Fibroblast of peridontal ligament (primary cell): ENCODE measurements at regions not wholly inside any gene's neighbourhood (a gene's known extent, or its start where the extent isn't known, plus 50 kb on each side); places are given as distances from the start of the nearest gene placed in this dataset.

Experiments
- DNase-seq: peaks from one replicate; pipeline ENCODE4 v3.0.0-alpha.2; 2010; ENCODE audit errors: extremely low read depth

GRCh38 chr13:90519157-90519556 is 828.3 kb upstream of the MIR17HG start:
- DNase-seq, result no peak

- no peak for DNase-seq
These were observed 820.8 kb upstream of the MIR17HG start for GRCh38 chr13:90526711-90527110.

DNA sequence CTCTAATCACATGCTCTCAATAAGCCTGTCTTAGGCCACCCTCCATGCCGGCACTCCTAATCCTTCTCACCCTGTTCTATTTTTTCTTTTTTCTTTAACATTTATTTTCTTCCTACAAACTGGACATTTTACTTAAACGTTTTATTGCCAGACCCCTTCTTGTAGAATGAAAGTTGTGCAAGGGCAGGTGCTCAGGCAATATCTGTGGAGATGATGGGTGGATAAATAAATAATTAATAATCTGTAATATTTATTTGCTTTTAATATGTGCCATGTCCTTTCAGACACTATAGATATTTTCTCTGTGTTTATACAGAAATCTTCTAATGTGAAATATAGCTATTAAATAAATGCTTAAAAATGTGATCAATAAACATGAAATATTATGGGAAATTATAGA is 815.7 kb upstream of the MIR17HG start:
- no peak for DNase-seq

- no peak for DNase-seq
These were observed 814.5 kb upstream of the MIR17HG start for GRCh38 chr13:90532861-90533492.

GRCh38 chr13:90533866-90534265 is 813.6 kb upstream of the MIR17HG start:
- no peak for DNase-seq

DNA sequence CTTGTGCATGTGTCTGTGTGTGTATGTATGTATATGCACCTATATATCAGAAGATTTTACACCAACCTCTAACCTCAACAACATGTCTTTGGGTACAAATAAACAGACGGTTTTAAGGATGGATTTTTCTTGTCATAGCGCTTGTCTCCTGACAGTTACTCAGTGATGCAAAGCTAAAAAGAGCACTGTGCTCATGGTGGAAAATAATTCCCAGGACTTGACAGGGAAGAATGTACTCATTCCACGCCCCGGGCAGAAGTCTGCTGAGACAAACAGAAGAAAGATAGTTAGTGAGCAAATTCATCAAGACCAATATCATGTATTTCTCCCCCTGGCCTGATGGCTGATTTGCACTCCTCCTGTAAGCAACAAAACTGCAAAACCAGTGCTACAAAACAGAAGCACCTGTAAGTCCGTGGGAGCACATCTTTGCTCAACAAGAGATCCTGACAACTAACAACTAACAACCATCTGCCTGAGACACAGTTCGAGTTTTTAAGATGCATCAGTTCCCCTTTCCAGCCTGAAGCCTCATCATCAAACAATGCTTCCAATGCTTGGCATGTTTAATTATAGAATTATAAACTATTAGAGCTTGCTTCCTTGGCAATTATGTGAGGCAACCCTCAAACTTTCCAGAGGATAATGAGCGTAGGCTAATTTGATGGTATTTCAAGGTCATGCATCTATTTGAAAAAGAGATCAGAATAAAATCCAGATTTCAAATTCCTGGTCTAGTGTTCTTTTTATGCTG is 812.7 kb upstream of the MIR17HG start:
- no peak for DNase-seq

GRCh38 chr13:90535421-90535820 is 812.1 kb upstream of the MIR17HG start:
- DNase-seq, result no peak

DNA sequence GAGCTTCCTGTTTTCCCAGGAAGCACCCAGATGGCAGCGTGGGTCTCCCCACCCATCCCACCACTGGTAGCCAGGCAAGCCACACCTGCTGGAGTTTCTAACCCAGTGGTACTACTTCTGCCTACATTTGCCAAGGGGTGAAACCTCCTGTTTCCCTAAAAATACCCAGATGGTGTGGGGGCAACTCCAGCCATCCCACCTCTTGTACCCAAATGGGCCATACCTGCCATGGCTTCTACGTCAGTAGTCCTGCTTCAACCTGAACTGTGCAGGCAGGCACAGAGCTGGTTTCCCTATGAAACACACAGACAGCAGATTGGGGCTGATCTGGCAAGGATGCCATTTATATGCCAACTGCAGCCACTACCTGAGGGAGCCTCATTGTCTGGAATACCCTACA is 809.4 kb upstream of the MIR17HG start:
- no peak for DNase-seq

- no peak for DNase-seq
These were observed 806.1 kb upstream of the MIR17HG start for GRCh38 chr13:90541346-90541745.

GRCh38 chr13:90542959-90543505 is 804.5 kb upstream of the MIR17HG start:
- no peak for DNase-seq

DNA sequence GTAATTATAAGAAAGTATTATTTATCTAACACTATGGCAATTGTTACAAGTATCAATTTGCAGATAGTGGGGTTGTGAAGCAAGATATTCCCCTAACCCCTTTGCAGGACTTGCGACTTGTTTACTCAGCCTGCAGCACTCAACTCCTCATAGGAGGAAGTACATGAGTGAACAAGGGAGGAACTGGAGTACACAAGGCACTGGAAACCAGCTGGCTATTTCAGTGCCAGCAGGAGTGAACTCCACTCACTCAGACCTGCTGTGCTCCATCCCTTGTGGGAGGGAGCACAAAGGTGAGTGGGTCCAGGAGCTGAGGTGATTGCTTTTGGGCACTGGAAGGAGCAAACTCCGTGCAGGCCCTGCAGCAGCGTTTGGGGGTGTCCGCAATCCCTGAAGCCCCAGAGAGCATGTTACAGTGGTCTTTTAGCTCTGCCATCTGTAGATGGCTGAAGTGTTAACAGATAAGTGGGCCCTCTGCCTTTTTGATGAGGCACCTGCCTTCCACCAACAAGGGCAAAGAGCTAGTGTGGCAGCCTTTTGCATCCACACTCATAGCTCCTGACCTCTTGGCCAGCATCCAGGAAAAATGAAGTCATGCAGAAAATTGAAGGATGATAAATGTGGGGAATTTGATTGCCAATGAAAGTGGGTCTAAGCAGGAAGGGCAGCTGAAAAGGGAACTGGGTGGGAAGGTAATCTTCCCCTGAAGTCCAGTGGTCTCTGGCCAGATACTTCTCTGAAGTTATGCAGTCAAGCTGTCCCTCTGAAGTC is 802.2 kb upstream of the MIR17HG start:
- no peak for DNase-seq

GRCh38 chr13:90547272-90547790 is 800.2 kb upstream of the MIR17HG start:
- no peak for DNase-seq

- DNase-seq, result no peak
These were observed 796.2 kb upstream of the MIR17HG start for GRCh38 chr13:90551253-90551652.

DNA sequence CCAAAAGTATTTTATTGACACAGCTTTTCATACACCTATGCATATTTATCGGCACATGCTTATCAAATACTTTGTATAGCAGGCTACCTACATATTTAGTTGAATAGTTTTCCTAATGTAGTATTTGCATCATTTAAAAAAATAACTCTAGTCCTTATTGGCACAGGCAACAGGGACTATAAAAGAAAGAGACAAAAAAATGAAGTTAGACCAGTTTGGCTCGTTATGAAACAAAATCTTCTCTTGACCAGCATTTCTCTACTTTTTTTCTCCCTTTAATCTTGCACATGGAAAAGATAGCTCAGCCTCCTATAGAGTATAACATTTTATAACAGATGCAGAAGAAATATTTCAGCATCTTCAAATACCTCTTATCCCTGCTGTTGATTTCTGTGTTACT is 794.8 kb upstream of the MIR17HG start:
- DNase-seq, result no peak

DNA sequence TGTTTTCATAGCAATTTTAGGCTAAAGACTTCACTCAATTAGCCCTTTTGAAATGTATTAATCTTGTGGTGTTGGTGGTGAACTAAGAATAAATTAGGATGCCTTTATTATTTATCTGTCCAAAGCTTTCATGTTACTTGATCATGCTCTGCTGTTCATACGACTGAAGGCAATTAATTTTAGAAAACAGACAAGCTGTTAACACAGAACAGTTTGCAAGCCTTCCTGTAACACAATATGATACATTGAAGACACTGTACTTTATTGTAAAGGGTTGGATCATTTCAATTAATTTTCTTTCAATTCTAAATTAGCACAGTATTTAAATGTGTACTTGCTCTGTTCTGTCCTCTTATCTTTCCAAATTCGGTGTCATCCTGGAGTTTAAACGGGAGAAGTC is 794.3 kb upstream of the MIR17HG start:
- DNase-seq, result no peak

- no peak for DNase-seq
These were observed 789.9 kb upstream of the MIR17HG start for GRCh38 chr13:90557626-90558025.

- no peak for DNase-seq
These were observed 785.0 kb upstream of the MIR17HG start for GRCh38 chr13:90562443-90562842.

GRCh38 chr13:90564096-90564495 is 783.4 kb upstream of the MIR17HG start:
- no peak for DNase-seq

DNA sequence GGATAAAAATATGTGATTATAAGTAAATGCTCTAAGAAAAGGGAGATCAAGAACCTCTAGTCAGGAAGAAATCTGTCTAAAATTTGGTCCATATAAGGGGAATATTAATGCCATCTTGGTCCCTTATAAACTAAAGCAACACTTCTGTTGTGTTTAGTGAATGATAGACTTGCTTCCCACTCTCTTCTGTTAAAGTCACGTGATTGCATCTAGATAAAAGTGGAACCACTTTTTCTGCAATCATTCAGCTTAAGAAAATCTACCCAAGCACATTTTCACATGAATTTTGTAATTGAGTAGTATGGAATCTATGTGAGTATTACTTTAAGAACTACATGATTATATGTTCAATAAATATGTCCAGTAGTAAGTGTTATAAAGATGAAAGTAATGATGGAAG is 782.9 kb upstream of the MIR17HG start:
- no peak for DNase-seq

- no peak for DNase-seq
These were observed 781.3 kb upstream of the MIR17HG start for GRCh38 chr13:90565985-90566713.

- DNase-seq, result no peak
These were observed 779.3 kb upstream of the MIR17HG start for GRCh38 chr13:90568165-90568564.

DNA sequence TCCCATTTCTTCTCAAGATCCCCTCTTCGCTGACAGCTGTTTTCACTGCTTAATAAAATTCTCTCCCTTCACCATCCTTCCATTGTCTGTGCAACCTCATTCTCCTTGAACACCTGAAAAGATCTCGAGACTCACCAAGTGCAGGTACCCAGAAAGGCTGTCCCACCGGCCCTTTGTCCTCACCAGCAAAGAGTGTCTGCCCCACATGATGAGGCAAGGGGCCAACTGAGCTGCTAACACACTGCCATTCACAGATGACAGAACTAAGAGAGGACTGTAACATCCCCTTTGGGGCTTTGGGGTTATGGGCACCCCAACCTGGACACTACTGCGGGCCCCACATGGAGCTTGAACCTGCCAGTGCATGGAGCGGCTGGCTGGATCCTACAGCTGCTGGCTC is 771.4 kb upstream of the MIR17HG start:
- DNase-seq, result no peak
